HepG2 (cell line): ENCODE measurements at regions not wholly inside any gene's neighbourhood (a gene's known extent, or its start where the extent isn't known, plus 50 kb on each side); places are given as distances from the start of the nearest gene placed in this dataset.
A peak's percentile ranks its signal among the peaks of the same experiment; 100 is the strongest.

Source experiments
- HOXA5 ChIP-seq: sonication (generic); formaldehyde crosslinking; IDR thresholded peaks from 2 replicates; pipeline ENCODE4 v1.4.0; 2020; ENCODE audit warnings: missing genetic modification reagents
- KAT7 ChIP-seq: IDR thresholded peaks from 2 replicates; pipeline ENCODE4 v1.6.1; 2018; ENCODE audit warnings: borderline replicate concordance, missing compliant biosample characterization
- MIXL1 ChIP-seq: IDR thresholded peaks from 2 replicates; pipeline ENCODE4 v1.6.1; 2016
- MXD4 ChIP-seq: IDR thresholded peaks from 2 replicates; pipeline ENCODE4 v1.6.1; 2016; ENCODE audit warnings: mild to moderate bottlenecking, missing biosample characterization, missing genetic modification reagents
- NPAS2 ChIP-seq: sonication (generic); formaldehyde crosslinking; IDR thresholded peaks from 2 replicates; pipeline ENCODE4 v1.8.0; 2022; ENCODE audit warnings: mild to moderate bottlenecking, missing genetic modification reagents, borderline replicate concordance
- RAD21 ChIP-seq: fragments of 450-650 bp; formaldehyde crosslinking; IDR thresholded peaks from 2 replicates; pipeline ENCODE4 v1.5.0; 2020; ENCODE audit warnings: mild to moderate bottlenecking
- SNAI1 ChIP-seq: sonication (generic); formaldehyde crosslinking; IDR thresholded peaks from 2 replicates; pipeline ENCODE4 v1.5.0; 2020; ENCODE audit warnings: mild to moderate bottlenecking, missing genetic modification reagents, borderline replicate concordance
- ZFP37 ChIP-seq: sonication (generic); formaldehyde crosslinking; IDR thresholded peaks from 2 replicates; pipeline ENCODE4 v1.4.0; 2020; ENCODE audit warnings: missing genetic modification reagents, borderline replicate concordance
- ZNF331 ChIP-seq: sonication (generic); formaldehyde crosslinking; IDR thresholded peaks from 2 replicates; pipeline ENCODE4 v1.4.0; 2020; ENCODE audit warnings: missing genetic modification reagents
- ZNF335 ChIP-seq: sonication (generic); formaldehyde crosslinking; IDR thresholded peaks from 2 replicates; pipeline ENCODE4 v1.4.0; 2020; ENCODE audit warnings: missing genetic modification reagents
- ZNF34 ChIP-seq: sonication (generic); formaldehyde crosslinking; IDR thresholded peaks from 2 replicates; pipeline ENCODE4 v1.4.0; 2020; ENCODE audit warnings: mild to moderate bottlenecking, missing genetic modification reagents, borderline replicate concordance
- ZNF431 ChIP-seq: sonication (generic); formaldehyde crosslinking; IDR thresholded peaks from 2 replicates; pipeline ENCODE4 v1.9.0; 2022; ENCODE audit warnings: missing genetic modification reagents, low read depth, mild to moderate bottlenecking, borderline replicate concordance
- ZNF563 ChIP-seq: sonication (generic); formaldehyde crosslinking; IDR thresholded peaks from 2 replicates; pipeline ENCODE4 v1.8.0; 2022; ENCODE audit warnings: mild to moderate bottlenecking, moderate library complexity, missing genetic modification reagents
- ZNF570 ChIP-seq: sonication (generic); formaldehyde crosslinking; IDR thresholded peaks from 2 replicates; pipeline ENCODE4 v1.4.0; 2020; ENCODE audit warnings: mild to moderate bottlenecking, missing genetic modification reagents, borderline replicate concordance
- ZNF749 ChIP-seq: sonication (generic); formaldehyde crosslinking; IDR thresholded peaks from 2 replicates; pipeline ENCODE4 v1.8.0; 2022; ENCODE audit warnings: mild to moderate bottlenecking, missing genetic modification reagents, moderate library complexity, borderline replicate concordance
- TF ChIP-seq, protein P1 (sequence below): sonication (generic); formaldehyde crosslinking; IDR thresholded peaks from 2 replicates; pipeline ENCODE4 v1.4.0; 2020; ENCODE audit warnings: missing genetic modification reagents
- TF ChIP-seq, protein P2 (sequence below): IDR thresholded peaks from 2 replicates; pipeline ENCODE4 v1.6.1; 2016
- TF ChIP-seq, protein P3 (sequence below): sonication (generic); formaldehyde crosslinking; IDR thresholded peaks from 2 replicates; pipeline ENCODE4 v1.4.0; 2020; ENCODE audit warnings: missing genetic modification reagents
- TF ChIP-seq, protein P4 (sequence below): sonication (generic); formaldehyde crosslinking; IDR thresholded peaks from 2 replicates; pipeline ENCODE4 v1.9.0; 2022; ENCODE audit warnings: missing genetic modification reagents, mild to moderate bottlenecking, borderline replicate concordance
- TF ChIP-seq, protein P5 (sequence below): sonication (generic); formaldehyde crosslinking; IDR thresholded peaks from 2 replicates; pipeline ENCODE4 v1.9.0; 2021; ENCODE audit warnings: missing genetic modification reagents, mild to moderate bottlenecking, borderline replicate concordance
- TF ChIP-seq, protein P6 (sequence below): IDR thresholded peaks from 2 replicates; pipeline ENCODE4 v1.6.1; 2016; ENCODE audit warnings: mild to moderate bottlenecking
- TF ChIP-seq, protein P7 (sequence below): sonication (generic); formaldehyde crosslinking; IDR thresholded peaks from 2 replicates; pipeline ENCODE4 v1.4.0; 2020; ENCODE audit warnings: missing genetic modification reagents

DNA sequence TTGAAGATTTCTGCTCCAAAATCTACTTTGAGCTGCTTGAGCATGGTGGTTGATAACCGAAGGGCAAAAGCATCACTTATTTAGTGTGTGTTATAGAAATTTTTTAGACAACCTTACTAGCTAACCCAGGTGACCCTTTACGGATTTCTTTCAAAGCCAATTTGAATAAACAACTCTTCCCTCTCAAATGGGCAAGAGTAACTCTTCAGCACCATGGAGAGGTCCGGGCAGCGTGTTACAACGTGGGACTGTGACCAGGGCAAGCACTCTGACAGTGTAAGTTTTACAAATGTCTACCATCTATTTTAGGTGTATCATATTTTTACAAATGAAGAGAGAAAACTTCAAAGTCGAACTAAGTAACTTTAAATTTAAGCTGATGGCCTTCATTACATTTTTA lies 471.8 kb downstream of the MFSD1 start (continued):
- TF ChIP-seq, protein P1, sequence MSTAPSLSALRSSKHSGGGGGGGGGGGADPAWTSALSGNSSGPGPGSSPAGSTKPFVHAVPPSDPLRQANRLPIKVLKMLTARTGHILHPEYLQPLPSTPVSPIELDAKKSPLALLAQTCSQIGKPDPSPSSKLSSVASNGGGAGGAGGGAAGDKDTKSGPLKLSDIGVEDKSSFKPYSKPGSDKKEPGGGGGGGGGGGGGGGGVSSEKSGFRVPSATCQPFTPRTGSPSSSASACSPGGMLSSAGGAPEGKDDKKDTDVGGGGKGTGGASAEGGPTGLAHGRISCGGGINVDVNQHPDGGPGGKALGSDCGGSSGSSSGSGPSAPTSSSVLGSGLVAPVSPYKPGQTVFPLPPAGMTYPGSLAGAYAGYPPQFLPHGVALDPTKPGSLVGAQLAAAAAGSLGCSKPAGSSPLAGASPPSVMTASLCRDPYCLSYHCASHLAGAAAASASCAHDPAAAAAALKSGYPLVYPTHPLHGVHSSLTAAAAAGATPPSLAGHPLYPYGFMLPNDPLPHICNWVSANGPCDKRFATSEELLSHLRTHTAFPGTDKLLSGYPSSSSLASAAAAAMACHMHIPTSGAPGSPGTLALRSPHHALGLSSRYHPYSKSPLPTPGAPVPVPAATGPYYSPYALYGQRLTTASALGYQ: no peak
- TF ChIP-seq, protein P2, sequence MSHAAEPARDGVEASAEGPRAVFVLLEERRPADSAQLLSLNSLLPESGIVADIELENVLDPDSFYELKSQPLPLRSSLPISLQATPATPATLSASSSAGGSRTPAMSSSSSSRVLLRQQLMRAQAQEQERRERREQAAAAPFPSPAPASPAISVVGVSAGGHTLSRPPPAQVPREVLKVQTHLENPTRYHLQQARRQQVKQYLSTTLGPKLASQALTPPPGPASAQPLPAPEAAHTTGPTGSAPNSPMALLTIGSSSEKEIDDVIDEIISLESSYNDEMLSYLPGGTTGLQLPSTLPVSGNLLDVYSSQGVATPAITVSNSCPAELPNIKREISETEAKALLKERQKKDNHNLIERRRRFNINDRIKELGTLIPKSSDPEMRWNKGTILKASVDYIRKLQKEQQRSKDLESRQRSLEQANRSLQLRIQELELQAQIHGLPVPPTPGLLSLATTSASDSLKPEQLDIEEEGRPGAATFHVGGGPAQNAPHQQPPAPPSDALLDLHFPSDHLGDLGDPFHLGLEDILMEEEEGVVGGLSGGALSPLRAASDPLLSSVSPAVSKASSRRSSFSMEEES: 0 out of 2 replicates have a peak, but pooled peaks have one; percentile 29
- TF ChIP-seq, protein P3, sequence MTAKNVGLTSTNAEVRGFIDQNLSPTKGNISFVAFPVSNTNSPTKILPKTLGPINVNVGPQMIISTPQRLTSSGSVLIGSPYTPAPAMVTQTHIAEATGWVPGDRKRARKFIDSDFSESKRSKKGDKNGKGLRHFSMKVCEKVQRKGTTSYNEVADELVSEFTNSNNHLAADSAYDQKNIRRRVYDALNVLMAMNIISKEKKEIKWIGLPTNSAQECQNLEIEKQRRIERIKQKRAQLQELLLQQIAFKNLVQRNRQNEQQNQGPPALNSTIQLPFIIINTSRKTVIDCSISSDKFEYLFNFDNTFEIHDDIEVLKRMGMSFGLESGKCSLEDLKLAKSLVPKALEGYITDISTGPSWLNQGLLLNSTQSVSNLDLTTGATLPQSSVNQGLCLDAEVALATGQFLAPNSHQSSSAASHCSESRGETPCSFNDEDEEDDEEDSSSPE (CRISPR knock-in tag): no peak
- TF ChIP-seq MXD4: no peak; the same call in 1 of the 2 replicates
- no peak for TF ChIP-seq KAT7 (CRISPR knock-in tag)
- no peak for TF ChIP-seq ZNF570 (CRISPR knock-in tag)
- TF ChIP-seq, protein P4, sequence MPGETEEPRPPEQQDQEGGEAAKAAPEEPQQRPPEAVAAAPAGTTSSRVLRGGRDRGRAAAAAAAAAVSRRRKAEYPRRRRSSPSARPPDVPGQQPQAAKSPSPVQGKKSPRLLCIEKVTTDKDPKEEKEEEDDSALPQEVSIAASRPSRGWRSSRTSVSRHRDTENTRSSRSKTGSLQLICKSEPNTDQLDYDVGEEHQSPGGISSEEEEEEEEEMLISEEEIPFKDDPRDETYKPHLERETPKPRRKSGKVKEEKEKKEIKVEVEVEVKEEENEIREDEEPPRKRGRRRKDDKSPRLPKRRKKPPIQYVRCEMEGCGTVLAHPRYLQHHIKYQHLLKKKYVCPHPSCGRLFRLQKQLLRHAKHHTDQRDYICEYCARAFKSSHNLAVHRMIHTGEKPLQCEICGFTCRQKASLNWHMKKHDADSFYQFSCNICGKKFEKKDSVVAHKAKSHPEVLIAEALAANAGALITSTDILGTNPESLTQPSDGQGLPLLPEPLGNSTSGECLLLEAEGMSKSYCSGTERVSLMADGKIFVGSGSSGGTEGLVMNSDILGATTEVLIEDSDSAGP (CRISPR knock-in tag): no peak
- TF ChIP-seq ZNF749 (CRISPR knock-in tag): no peak
- no peak for TF ChIP-seq RAD21 (CRISPR knock-in tag)
- 0 out of 2 replicates have a peak, but pooled peaks have one; percentile 27 for TF ChIP-seq MIXL1 (CRISPR knock-in tag)
- TF ChIP-seq, protein P5, sequence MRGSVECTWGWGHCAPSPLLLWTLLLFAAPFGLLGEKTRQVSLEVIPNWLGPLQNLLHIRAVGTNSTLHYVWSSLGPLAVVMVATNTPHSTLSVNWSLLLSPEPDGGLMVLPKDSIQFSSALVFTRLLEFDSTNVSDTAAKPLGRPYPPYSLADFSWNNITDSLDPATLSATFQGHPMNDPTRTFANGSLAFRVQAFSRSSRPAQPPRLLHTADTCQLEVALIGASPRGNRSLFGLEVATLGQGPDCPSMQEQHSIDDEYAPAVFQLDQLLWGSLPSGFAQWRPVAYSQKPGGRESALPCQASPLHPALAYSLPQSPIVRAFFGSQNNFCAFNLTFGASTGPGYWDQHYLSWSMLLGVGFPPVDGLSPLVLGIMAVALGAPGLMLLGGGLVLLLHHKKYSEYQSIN (CRISPR knock-in tag): no peak
- TF ChIP-seq HOXA5 (CRISPR knock-in tag): peak; percentile 34; the same call in 1 of the 2 replicates
- TF ChIP-seq ZFP37: 0 out of 2 replicates have a peak, but pooled peaks have one; percentile 44
- TF ChIP-seq ZNF335: 0 out of 2 replicates have a peak, but pooled peaks have one; percentile 33
- TF ChIP-seq, protein P6, sequence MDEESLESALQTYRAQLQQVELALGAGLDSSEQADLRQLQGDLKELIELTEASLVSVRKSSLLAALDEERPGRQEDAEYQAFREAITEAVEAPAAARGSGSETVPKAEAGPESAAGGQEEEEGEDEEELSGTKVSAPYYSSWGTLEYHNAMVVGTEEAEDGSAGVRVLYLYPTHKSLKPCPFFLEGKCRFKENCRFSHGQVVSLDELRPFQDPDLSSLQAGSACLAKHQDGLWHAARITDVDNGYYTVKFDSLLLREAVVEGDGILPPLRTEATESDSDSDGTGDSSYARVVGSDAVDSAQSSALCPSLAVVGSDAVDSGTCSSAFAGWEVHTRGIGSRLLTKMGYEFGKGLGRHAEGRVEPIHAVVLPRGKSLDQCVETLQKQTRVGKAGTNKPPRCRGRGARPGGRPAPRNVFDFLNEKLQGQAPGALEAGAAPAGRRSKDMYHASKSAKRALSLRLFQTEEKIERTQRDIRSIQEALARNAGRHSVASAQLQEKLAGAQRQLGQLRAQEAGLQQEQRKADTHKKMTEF (CRISPR knock-in tag): no peak
- TF ChIP-seq ZNF431: no peak
- TF ChIP-seq ZNF563 (CRISPR knock-in tag): no peak
- no peak for TF ChIP-seq SNAI1
- TF ChIP-seq NPAS2: no peak
- TF ChIP-seq ZNF34: no peak
- peak; percentile 40; the same call in 1 of the 2 replicates for TF ChIP-seq ZNF331 (CRISPR knock-in tag)
- TF ChIP-seq, protein P7, sequence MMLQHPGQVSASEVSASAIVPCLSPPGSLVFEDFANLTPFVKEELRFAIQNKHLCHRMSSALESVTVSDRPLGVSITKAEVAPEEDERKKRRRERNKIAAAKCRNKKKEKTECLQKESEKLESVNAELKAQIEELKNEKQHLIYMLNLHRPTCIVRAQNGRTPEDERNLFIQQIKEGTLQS: no peak
